Ovary (tissue), 7 donors: ENCODE measurements at regions not wholly inside any gene's neighbourhood (a gene's known extent, or its start where the extent isn't known, plus 50 kb on each side); places are given as distances from the start of the nearest gene placed in this dataset.

Experiments used
- DNase-seq, 5 donors: peaks; one replicate each; pipeline ENCODE4 v3.0.0-alpha.2; 2019 to 2020
- H3K27ac ChIP-seq, 2 donors: fragments of 200-600 bp; one replicate each; pipeline versions ENCODE4 v1.5.1 to v1.8.0; 2019 to 2022
- H3K27me3 ChIP-seq: fragments of 200-600 bp; one replicate; pipeline ENCODE4 v1.8.0; 2022
- H3K36me3 ChIP-seq: fragments of 200-600 bp; sonication (generic); one replicate; pipeline ENCODE4 v1.5.1; 2019
- H3K4me1 ChIP-seq: one replicate; pipeline ENCODE4 v1.8.1; 2013; ENCODE audit warnings: mild to moderate bottlenecking, moderate library complexity; ENCODE audit not compliant: insufficient read depth
- H3K4me3 ChIP-seq: fragments of 200-600 bp; sonication (generic); one replicate; pipeline ENCODE4 v1.5.1; 2017
- H3K9me3 ChIP-seq, 2 donors: fragments of 200-600 bp in 1 of 2; sonication (generic) in 1 of 2; one replicate each; pipeline versions ENCODE4 v1.5.1 to v1.8.1; 2013 to 2019; ENCODE audit warnings: mild to moderate bottlenecking in 1 of 2, moderate library complexity in 1 of 2
- CTCF ChIP-seq, 3 donors: fragments of 450-650 bp in 2 of 3; fragments of 200-600 bp in 1 of 3; IDR thresholded peaks; one replicate each; pipeline versions ENCODE4 v1.5.1 to v1.8.0; 2016 to 2022; ENCODE audit warnings: antibody characterized with exemption in 3 of 3, mild to moderate bottlenecking in 1 of 3
- EP300 ChIP-seq: sonication (generic); formaldehyde crosslinking; IDR thresholded peaks from one replicate; pipeline ENCODE4 v1.6.1; 2017; ENCODE audit warnings: antibody characterized with exemption
- POLR2A ChIP-seq: fragments of 450-650 bp; IDR thresholded peaks from one replicate; pipeline ENCODE4 v1.6.1; 2017; ENCODE audit warnings: antibody characterized with exemption, mild to moderate bottlenecking, moderate library complexity
- WGBS, 3 donors: extraction: QIAGEN DNeasy Blood & Tissue Kit in 1 of 3; methylation state at CpG; one replicate each; pipeline versions ENCODE4 v1.1.5 to v1.1.7; 2013 to 2017; 5-methylcytosine and 5-hydroxymethylcytosine counted together
- intact Hi-C, 4 donors: fragments of 100-400 bp; cut with DNase I; formaldehyde crosslinking; loops; one replicate each; pipeline versions ENCODE4 v1.11.0 to v1.15.1; 2022 to 2023
- donor health status: DM: no; HTN: no; CAD: no; lungs with moderate emphysema.
- donor health status: DM: no; HTN: no; CAD: no.
- donor health status: Bipolar disorder and iron deficiency.
- donor health status: DM: no; HTN: no; CAD: no.
- donor health status: DM: yes; HTN: yes; CAD: no.

- intact Hi-C loops, result loop anchor here in 1 of 4 donors (5.0 kb wide), 1 partner anchor 62 kb away; no protein-coding TSS in a partner anchor
- no peak for TF ChIP-seq POLR2A
- TF ChIP-seq EP300, result no peak
- TF ChIP-seq CTCF (IDR thresholded peaks at IDR 0.05), result no peak
- H3K4me3 ChIP-seq, result no peak overlapping the region
- no peaks in the 10 kb centered on the region for H3K36me3 ChIP-seq
- no peak overlapping the region for H3K27ac ChIP-seq
- no peaks in the 10 kb centered on the region for H3K4me1 ChIP-seq
- DNase-seq, result no peak
- H3K9me3 ChIP-seq, result no peaks in the 10 kb centered on the region
- 10 to 20% (median 18%) methylated on average over 1 of the region's 1 CpG for WGBS, 3 donors
- no peaks in the 10 kb centered on the region for H3K27me3 ChIP-seq
Measured at GRCh38 chr18:28984731-28985130, 807.8 kb upstream of the CDH2 start.

- Histone ChIP-seq H3K4me1 (no peaks in the 10 kb centered on the region), H3K36me3 (no peaks in the 10 kb centered on the region), H3K4me3 (no peak overlapping the region), H3K27ac (no peak overlapping the region), H3K9me3 (no peaks in the 10 kb centered on the region), H3K27me3 (no peaks in the 10 kb centered on the region)
- TF ChIP-seq EP300 (no peak), POLR2A (no peak), CTCF (IDR thresholded peaks at IDR 0.05) (no peak)
- 98 to 100% (median 98%) methylated on average over 1 of the region's 1 CpG for WGBS, 3 donors
- intact Hi-C loops, result no loop called here
- no peak for DNase-seq
Measured at GRCh38 chr18:28974504-28974903, 797.6 kb upstream of the CDH2 start.

- H3K27me3 ChIP-seq, result no peaks in the 10 kb centered on the region
- no peak overlapping the region for H3K4me3 ChIP-seq
- H3K9me3 ChIP-seq, result no peaks in the 10 kb centered on the region
- no peaks in the 10 kb centered on the region for H3K36me3 ChIP-seq
- H3K4me1 ChIP-seq, result no peaks in the 10 kb centered on the region
- no peak overlapping the region for H3K27ac ChIP-seq
- no peak for DNase-seq
- no peak for TF ChIP-seq POLR2A
- no peak for TF ChIP-seq EP300
- no peak for TF ChIP-seq CTCF (IDR thresholded peaks at IDR 0.05)
- WGBS, 3 donors, result 98 to 100% (median 98%) methylated on average over 1 of the region's 1 CpG
- intact Hi-C loops, result no loop called here
Measured at GRCh38 chr18:28973324-28973723, 796.4 kb upstream of the CDH2 start.

- Histone ChIP-seq H3K9me3 (no peaks in the 10 kb centered on the region), H3K27ac (no peak overlapping the region), H3K4me3 (no peak overlapping the region), H3K27me3 (no peaks in the 10 kb centered on the region), H3K36me3 (no peaks in the 10 kb centered on the region), H3K4me1 (no peaks in the 10 kb centered on the region)
- TF ChIP-seq CTCF (IDR thresholded peaks at IDR 0.05) (no peak), POLR2A (no peak), EP300 (no peak)
- DNase-seq, result no peak
- intact Hi-C loops, result no loop called here
- 71 to 76% (median 72%) methylated on average over 5 of the region's 5 CpGs for WGBS, 3 donors
Measured at GRCh38 chr18:28972333-28972907, 795.5 kb upstream of the CDH2 start.
